Stimulated activated CD4-positive, alpha-beta T cell treated with anti-CD3 and anti-CD28 coated beads, Interleukin-12 subunit alpha, Interleukin-12 subunit beta, amount 100 ng/mL, for 48 hours (primary cell): ENCODE measurements at regions not wholly inside any gene's neighbourhood (a gene's known extent, or its start where the extent isn't known, plus 50 kb on each side); places are given as distances from the start of the nearest gene placed in this dataset.

ENCODE experiments used
- DNase-seq, 3 donors: peaks; one replicate each; pipeline ENCODE4 v3.0.0-alpha.2; 2020; ENCODE audit warnings: low read depth in 2 of 3, low spot score in 1 of 3

DNA sequence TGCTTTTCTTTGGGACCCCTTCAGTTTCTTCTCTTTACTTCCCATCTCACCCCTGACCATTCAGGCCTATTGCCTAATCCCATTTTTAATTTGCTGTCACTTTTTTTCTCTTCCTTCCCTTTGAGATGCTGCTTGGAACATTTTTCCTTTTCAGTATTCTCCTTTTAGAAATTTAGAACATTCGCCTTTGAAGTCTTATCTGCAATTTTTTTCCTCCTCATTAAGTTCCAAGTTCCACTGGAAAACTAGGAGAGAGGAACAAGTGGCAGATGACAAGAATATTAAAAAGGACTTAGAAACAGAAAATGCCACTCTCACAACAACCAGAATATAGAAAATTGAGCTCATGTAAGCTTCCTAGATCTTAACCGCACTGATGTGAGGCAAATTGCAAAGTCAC is 126.6 kb downstream of the PSMG1 start:
- DNase-seq: no peak

GRCh38 chr21:39055167-39055767 is 128.0 kb downstream of the PSMG1 start:
- DNase-seq: no peak

DNA sequence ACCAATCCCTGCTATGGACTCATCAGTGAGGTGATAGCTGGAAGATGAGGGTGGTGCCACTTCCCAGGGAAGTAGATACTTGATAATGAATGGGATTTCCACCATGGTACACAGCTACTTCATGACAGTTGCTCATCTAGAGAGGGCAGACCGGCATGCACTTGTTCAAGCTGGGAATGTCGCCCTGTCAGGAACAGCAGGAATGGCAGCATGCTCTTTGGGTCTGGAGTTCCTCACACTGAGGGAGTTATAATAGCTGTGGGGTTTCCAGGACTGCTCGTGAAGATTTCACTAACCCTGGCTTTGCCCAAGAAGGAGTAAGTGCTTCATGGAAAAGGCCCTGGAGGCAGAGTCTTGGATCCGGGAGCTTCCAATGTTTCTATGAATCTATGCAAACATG is 129.2 kb downstream of the PSMG1 start:
- DNase-seq: no peak

DNA sequence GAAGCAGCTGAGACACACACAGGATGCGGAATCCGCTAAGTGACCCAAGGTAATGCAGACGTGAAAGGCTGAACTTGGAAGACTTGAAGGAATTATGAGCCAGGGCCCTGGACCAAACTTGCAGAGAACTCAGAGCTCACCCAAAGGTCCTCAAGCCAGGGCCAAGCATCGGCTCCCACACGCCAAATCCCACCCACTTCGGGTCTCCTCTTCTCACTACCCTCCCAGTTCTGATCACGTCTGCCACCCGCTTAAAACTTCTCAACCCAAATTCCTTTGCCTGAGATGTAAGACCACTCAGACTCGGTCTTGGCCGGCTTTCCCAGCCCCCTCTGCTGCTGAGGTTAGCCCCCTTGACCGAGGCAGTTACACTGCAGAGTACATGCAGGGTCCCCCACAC is 130.1 kb downstream of the PSMG1 start:
- DNase-seq: no peak

- DNase-seq: no peak
Observed at GRCh38 chr21:39052718-39053117, 130.5 kb downstream of the PSMG1 start.

DNA sequence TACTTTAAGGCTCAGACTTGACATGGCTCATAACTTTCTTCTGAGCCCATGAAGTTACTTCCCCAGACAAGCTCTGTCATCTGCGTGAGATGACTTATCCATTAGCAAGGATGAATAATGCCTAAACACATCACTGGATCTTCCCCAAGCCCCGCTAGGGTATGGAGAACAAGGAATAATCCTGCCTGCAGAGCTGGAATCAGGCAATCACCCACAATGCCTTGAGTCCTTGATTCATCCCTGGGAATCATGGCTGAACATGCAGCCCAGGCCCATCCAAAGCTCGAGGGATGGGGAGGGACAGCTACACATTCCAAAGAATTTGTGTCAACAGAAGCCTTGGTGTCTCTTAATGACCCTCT is 131.7 kb downstream of the PSMG1 start:
- no peak for DNase-seq

DNA sequence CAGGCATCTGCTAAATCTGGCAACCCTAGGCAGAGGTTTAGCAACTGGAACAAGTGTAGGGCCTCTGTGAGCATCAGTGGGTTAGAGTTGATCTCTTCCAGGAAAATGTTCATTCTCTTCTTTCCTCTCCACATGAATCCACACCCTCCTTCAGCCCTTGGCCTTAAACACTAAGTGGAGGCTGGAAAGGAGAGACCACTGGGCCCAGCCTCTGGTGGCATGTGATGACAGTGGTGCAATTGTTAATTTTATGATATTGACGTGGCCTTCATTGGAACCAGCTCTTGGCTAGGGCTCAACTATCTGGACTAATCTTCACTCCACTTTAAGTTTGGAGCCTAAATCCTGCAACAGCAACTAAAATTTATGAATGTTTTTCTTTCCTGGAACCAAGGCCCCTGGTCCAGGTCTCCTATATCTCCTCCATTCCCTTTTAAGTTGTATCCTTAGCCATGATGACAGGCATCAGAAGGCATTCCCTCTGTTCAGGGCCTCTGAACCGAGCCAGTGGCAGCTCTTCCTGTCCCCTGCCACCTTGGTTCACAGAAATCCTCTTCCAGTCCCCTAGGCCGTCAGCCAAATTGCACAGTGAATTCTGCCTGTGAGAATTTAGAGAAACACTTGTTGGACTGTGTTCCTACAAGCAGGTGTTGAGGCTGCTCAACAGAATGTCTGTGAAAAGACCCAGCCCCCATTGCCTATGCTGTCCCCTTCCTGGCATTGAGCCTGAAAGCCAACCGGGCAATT is 132.2 kb downstream of the PSMG1 start:
- no peak for DNase-seq

DNA sequence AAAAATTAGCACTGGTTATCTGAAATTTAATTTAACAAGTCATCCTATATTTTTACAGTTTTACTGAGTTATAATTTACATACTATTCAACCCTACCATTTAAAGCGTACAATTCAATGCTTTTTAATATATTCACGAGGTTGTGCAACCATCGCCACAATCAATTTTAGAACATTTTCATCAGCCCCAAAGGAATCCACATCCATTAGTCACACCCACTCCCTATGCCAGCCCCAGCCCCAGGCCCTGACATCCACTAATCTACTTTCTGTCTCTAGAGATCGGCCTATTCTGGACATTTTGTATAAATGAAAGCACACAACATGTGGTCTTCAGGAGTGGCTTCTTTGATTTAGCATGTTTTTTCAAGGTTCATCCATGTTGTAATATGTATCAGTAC is 134.7 kb downstream of the PSMG1 start:
- DNase-seq: no peak

- DNase-seq: no peak
Observed at GRCh38 chr21:39048064-39048463, 135.2 kb downstream of the PSMG1 start.

- no peak for DNase-seq
Observed at GRCh38 chr21:39047046-39047445, 136.2 kb downstream of the PSMG1 start.

DNA sequence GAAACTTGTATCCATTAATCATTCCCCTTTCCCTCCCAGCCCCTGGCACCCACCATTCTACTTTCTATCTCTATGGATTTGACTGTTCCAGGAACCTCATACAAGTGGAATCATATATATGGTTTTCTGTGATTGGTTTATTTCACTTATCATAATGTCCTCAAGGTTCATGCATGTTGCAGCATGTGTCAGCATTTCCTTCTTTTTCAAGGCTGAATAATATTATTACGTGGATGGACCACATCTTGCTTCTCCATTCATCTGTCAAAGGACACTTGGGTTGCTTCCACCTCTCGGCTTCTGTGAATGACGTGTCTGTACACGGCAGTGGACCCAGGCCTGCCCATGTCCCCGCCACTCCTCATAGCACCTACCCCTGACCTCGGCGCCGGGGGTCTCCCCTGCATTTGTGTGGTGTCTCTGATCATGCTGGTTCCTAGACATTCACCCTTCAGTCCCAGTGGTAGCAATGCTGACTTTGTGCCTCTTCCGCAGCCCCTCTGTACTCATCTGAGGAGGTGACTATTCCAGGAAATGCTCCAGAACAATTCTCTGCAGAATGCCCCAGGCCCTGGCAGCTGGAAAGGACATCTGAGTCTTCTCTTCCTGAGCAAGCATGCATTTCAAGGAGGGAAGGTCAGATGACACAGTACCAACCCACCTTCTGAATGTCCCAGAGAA is 136.9 kb downstream of the PSMG1 start:
- no peak for DNase-seq

DNA sequence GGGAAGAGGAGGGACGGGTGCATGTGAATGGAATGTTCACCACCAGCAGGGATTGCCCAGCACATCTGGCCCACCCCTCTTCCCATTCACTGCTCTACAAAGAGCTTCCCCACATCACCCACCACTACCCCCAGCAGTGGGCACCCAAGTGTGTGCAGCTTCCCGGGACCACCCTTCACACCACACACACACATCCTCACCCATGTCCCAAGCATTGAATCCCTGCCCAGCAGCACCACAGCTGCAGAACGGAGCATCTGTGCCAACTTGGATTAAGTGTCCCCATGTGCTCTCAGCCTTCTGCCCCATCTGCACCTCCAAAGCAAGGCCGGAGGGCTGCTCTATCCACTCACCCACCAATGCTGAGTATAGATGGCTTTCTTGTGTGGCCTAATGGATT is 141.4 kb downstream of the PSMG1 start:
- no peak for DNase-seq

GRCh38 chr21:39040494-39041110 is 142.6 kb downstream of the PSMG1 start:
- DNase-seq: no peak

- DNase-seq: no peak
Observed at GRCh38 chr21:39037807-39038405, 145.3 kb downstream of the PSMG1 start.

DNA sequence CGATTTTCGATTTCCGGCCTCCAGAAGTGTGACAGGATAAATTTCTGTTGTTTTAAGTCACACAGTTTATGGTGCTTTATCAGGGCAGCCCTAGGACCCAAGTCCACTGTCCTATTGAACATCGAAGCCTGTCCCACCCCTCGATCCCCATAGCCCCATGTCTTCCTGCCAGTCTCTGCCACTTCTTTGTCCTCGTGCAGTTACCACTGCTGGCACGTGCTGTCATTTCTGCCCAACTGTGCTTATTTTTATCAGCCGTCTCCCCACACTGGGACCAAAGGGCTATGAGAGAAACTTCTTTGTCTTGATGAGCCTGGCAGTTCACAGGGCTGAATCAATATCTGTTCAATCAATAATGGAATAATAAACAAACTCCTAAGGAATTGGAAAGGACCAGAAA is 146.7 kb downstream of the PSMG1 start:
- no peak for DNase-seq

- DNase-seq: no peak
Observed at GRCh38 chr21:39034590-39035536, 148.4 kb downstream of the PSMG1 start.

- no peak for DNase-seq
Observed at GRCh38 chr21:39033878-39034589, 149.2 kb downstream of the PSMG1 start.

- no peak for DNase-seq
Observed at GRCh38 chr21:39029900-39030884, 153.1 kb downstream of the PSMG1 start.
